ENCODE measurements at regions not wholly inside any gene's neighbourhood (a gene's known extent, or its start where the extent isn't known, plus 50 kb on each side); places are given as distances from the start of the nearest gene placed in this dataset.
"Not testable (repeated sequence)": the region's sequence is repeated elsewhere in the genome, so short reads cannot be mapped to it uniquely, and the experiment has no call there.

GRCh38 chr2:212815453-212815852, 276.9 kb upstream of the ERBB4 start:
- DNase-seq (ENCODE audit: extremely low read depth, low read depth): no peak
- TF ChIP-seq CTCF (IDR thresholded peaks at IDR 0.05; ENCODE audit: low read depth, low read length): no peak

- no peak for DNase-seq (ENCODE audit: extremely low read depth, low read depth)
- no peak for TF ChIP-seq CTCF (IDR thresholded peaks at IDR 0.05; ENCODE audit: low read depth, low read length)
Measured at GRCh38 chr2:212814941-212815340, 276.3 kb upstream of the ERBB4 start.

- no peak for TF ChIP-seq CTCF (IDR thresholded peaks at IDR 0.05; ENCODE audit: low read depth, low read length)
- DNase-seq (ENCODE audit: extremely low read depth, low read depth): no peak
Measured at GRCh38 chr2:212811921-212812320, 273.3 kb upstream of the ERBB4 start.

- DNase-seq (ENCODE audit: extremely low read depth, low read depth): no peak
- no peak for TF ChIP-seq CTCF (IDR thresholded peaks at IDR 0.05; ENCODE audit: low read depth, low read length)
Measured at GRCh38 chr2:212811036-212811805, 272.6 kb upstream of the ERBB4 start.

GRCh38 chr2:212797484-212798205, 259.0 kb upstream of the ERBB4 start:
- TF ChIP-seq CTCF (IDR thresholded peaks at IDR 0.05; ENCODE audit: low read depth, low read length): no peak
- DNase-seq (ENCODE audit: extremely low read depth, low read depth): no peak

- no peak for TF ChIP-seq CTCF (IDR thresholded peaks at IDR 0.05; ENCODE audit: low read depth, low read length)
- DNase-seq (ENCODE audit: extremely low read depth, low read depth): no peak
Measured at GRCh38 chr2:212794471-212794870, 255.9 kb upstream of the ERBB4 start.

GRCh38 chr2:212791569-212791968, 253.0 kb upstream of the ERBB4 start:
- DNase-seq (ENCODE audit: extremely low read depth, low read depth): no peak
- no peak for TF ChIP-seq CTCF (IDR thresholded peaks at IDR 0.05; ENCODE audit: low read depth, low read length)

GRCh38 chr2:212786088-212786487, 247.5 kb upstream of the ERBB4 start:
- DNase-seq (ENCODE audit: extremely low read depth, low read depth): not testable (repeated sequence)
